ENCODE measurements at regions not wholly inside any gene's neighbourhood (a gene's known extent, or its start where the extent isn't known, plus 50 kb on each side); places are given as distances from the start of the nearest gene placed in this dataset.

DNA sequence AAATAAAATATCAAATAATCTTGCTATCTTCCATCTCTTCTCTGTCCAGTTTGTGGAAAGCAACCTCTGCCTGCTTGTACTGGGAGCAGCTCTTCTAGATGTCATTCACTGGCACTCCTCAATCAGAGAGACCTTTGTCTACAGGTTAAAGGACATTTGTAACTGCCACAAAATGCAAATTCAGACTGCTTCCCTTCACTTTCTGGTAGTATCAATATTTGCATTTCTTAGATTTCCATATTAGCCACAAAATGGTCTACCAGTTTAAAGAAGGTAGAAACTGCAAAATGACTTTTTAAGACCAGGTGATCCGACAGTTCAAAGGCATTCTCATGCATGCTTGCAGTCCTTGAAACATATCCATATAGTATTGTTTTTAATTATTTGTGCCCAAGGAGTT, 51.7 kb upstream of the RCN1 start:
- H3K4me3 ChIP-seq (replicated peaks; ENCODE audit: low read depth, low read length), result no peak overlapping the region
- TF ChIP-seq, protein P1, sequence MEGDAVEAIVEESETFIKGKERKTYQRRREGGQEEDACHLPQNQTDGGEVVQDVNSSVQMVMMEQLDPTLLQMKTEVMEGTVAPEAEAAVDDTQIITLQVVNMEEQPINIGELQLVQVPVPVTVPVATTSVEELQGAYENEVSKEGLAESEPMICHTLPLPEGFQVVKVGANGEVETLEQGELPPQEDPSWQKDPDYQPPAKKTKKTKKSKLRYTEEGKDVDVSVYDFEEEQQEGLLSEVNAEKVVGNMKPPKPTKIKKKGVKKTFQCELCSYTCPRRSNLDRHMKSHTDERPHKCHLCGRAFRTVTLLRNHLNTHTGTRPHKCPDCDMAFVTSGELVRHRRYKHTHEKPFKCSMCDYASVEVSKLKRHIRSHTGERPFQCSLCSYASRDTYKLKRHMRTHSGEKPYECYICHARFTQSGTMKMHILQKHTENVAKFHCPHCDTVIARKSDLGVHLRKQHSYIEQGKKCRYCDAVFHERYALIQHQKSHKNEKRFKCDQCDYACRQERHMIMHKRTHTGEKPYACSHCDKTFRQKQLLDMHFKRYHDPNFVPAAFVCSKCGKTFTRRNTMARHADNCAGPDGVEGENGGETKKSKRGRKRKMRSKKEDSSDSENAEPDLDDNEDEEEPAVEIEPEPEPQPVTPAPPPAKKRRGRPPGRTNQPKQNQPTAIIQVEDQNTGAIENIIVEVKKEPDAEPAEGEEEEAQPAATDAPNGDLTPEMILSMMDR (IDR thresholded peaks at IDR 0.05; ENCODE audit: low read length, missing control alignments), result no peak
- DNase-seq (ENCODE audit: low read depth), result no peak

GRCh38 chr11:32034680-32035079, 56.2 kb upstream of the RCN1 start:
- no peak for DNase-seq (ENCODE audit: low read depth)
- TF ChIP-seq, protein P1 (IDR thresholded peaks at IDR 0.05; ENCODE audit: low read length, missing control alignments), result no peak
- no peak overlapping the region for H3K4me3 ChIP-seq (replicated peaks; ENCODE audit: low read depth, low read length)

GRCh38 chr11:32034149-32034548, 56.7 kb upstream of the RCN1 start:
- H3K4me3 ChIP-seq (replicated peaks; ENCODE audit: low read depth, low read length), result no peak overlapping the region
- DNase-seq (ENCODE audit: low read depth), result peak; percentile 87
- TF ChIP-seq, protein P1 (IDR thresholded peaks at IDR 0.05; ENCODE audit: low read length, missing control alignments), result no peak

DNA sequence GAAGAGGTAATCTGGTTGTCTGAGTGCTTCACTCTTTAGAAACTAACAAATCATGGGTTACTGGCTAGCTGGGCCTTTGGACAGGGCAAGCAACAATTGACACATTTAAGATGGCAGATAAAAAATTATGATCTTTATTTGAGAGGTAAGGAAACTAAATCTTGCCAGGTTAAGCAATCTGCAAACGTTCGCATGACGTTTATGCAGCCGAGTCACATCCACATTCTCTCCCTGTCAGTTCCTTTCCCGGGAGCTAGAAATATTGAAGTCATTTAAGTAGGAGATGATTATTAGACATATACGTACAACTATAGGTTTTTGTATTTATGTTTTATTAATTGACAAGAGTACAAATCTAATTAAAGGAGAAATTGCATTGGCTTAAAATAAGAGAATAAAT, 57.4 kb upstream of the RCN1 start:
- DNase-seq (ENCODE audit: low read depth), result peak; percentile 45
- TF ChIP-seq, protein P1 (IDR thresholded peaks at IDR 0.05; ENCODE audit: low read length, missing control alignments), result no peak
- no peak overlapping the region for H3K4me3 ChIP-seq (replicated peaks; ENCODE audit: low read depth, low read length)

DNA sequence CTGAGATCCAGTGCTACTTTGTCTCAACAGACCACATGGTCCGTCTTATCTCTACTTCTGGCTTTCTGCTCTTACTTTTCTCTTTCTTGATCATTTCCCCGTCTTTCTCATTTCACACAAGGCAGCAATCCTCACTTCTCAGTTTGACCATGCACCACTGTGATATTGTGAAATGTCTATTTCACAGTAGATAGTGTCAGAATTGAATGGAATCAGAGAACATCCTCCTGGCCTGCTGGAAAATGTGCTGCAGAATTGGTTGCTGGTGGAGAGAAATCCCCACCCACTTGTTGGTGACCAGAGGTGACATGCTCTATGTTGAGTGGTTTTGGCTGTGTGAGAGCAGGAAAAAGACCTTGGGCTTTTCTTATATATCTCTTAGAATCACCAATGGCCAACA, 57.8 kb upstream of the RCN1 start:
- DNase-seq (ENCODE audit: low read depth), result no peak
- no peak overlapping the region for H3K4me3 ChIP-seq (replicated peaks; ENCODE audit: low read depth, low read length)
- TF ChIP-seq, protein P1 (IDR thresholded peaks at IDR 0.05; ENCODE audit: low read length, missing control alignments), result no peak

- no peak for DNase-seq (ENCODE audit: low read depth)
- no peak overlapping the region for H3K4me3 ChIP-seq (replicated peaks; ENCODE audit: low read depth, low read length)
- TF ChIP-seq, protein P1 (IDR thresholded peaks at IDR 0.05; ENCODE audit: low read length, missing control alignments), result no peak
Measured at GRCh38 chr11:32032478-32032877, 58.4 kb upstream of the RCN1 start.

GRCh38 chr11:32032052-32032451, 58.8 kb upstream of the RCN1 start:
- no peak for DNase-seq (ENCODE audit: low read depth)
- H3K4me3 ChIP-seq (replicated peaks; ENCODE audit: low read depth, low read length), result no peak overlapping the region
- TF ChIP-seq, protein P1 (IDR thresholded peaks at IDR 0.05; ENCODE audit: low read length, missing control alignments), result no peak
